WI38 (cell line): ENCODE measurements at regions not wholly inside any gene's neighbourhood (a gene's known extent, or its start where the extent isn't known, plus 50 kb on each side); places are given as distances from the start of the nearest gene placed in this dataset.
"Not testable (repeated sequence)": the region's sequence is repeated elsewhere in the genome, so short reads cannot be mapped to it uniquely, and the experiment has no call there.

Source experiments
- H3K4me3 ChIP-seq: 2 replicates; pipeline ENCODE4 v1.5.1; 2011; ENCODE audit warnings: low read depth, mild to moderate bottlenecking, control low read depth, low read length
- CTCF ChIP-seq: IDR thresholded peaks from 2 replicates; pipeline ENCODE4 v1.5.1; 2012; ENCODE audit warnings: low read depth, mild to moderate bottlenecking, control low read depth, low read length

- not testable (repeated sequence) for H3K4me3 ChIP-seq
Observed at GRCh38 chr6:4725136-4725760, 51.0 kb upstream of the CDYL start.

- not testable (repeated sequence) for H3K4me3 ChIP-seq
Observed at GRCh38 chr6:4724727-4725126, 51.5 kb upstream of the CDYL start.

- no peak overlapping the region for H3K4me3 ChIP-seq
- TF ChIP-seq CTCF = no peak
Observed at GRCh38 chr6:4723383-4723782, 52.8 kb upstream of the CDYL start.

- H3K4me3 ChIP-seq = not testable (repeated sequence)
Observed at GRCh38 chr6:4721368-4721767, 54.8 kb upstream of the CDYL start.

- no peak for TF ChIP-seq CTCF
- no peak overlapping the region for H3K4me3 ChIP-seq
Observed at GRCh38 chr6:4719491-4719890, 56.7 kb upstream of the CDYL start.

- H3K4me3 ChIP-seq = no peak overlapping the region
- TF ChIP-seq CTCF = no peak
Observed at GRCh38 chr6:4717856-4718255, 58.3 kb upstream of the CDYL start.

- no peak overlapping the region for H3K4me3 ChIP-seq
- no peak for TF ChIP-seq CTCF
Observed at GRCh38 chr6:4717124-4717523, 59.1 kb upstream of the CDYL start.

GRCh38 chr6:4714961-4715501 is 61.2 kb upstream of the CDYL start:
- TF ChIP-seq CTCF = no peak
- no peak overlapping the region for H3K4me3 ChIP-seq

- no peak overlapping the region for H3K4me3 ChIP-seq
- no peak for TF ChIP-seq CTCF
Observed at GRCh38 chr6:4712291-4712690, 63.9 kb upstream of the CDYL start.
